Stimulated activated CD8-positive, alpha-beta memory T cell treated with anti-CD3 and anti-CD28 coated beads, Interleukin-2, amount 100 ng/mL, for 48 hours (primary cell): ENCODE measurements at regions not wholly inside any gene's neighbourhood (a gene's known extent, or its start where the extent isn't known, plus 50 kb on each side); places are given as distances from the start of the nearest gene placed in this dataset.

Experiments used
- DNase-seq, 2 donors: peaks; one replicate each; pipeline ENCODE4 v3.0.0-alpha.2; 2020; ENCODE audit warnings: low read depth in 2 of 2

DNA sequence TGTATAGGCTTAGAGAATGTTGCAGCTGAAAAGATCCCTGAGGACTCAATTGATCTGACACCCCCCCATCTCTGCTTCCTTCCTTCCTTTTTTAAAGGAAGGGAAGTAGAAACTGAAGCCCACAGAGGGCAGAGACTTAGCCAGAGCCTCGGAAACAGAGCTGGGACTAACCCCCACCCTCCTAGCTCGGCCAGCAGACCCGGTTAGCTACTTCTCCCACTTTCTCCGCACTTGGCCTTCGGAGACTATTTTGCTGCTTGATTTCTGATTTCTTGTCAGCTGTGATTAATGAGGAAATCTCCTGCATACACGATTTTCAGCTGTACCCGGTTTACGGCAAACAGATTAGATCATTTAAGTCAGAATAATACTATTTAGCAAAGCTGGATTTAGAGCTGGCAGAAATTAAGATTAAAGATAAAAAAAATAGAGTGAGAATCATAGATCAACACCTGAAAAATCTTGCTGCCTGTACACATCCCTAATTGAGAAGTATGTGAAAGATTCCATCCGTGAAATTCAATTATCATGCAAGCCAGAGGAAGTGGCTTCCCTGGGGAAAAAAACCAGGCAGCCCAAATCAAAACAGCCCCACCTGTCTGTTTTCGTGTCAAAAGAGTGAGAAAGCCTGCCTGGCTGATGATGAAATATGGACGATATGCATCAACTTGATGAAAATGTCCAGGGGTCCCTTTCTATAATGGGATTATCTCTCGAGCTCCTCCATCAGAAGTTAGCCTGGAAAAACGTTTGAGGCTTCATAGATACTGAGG is 159.5 kb upstream of the SHB start:
- no peak for DNase-seq

DNA sequence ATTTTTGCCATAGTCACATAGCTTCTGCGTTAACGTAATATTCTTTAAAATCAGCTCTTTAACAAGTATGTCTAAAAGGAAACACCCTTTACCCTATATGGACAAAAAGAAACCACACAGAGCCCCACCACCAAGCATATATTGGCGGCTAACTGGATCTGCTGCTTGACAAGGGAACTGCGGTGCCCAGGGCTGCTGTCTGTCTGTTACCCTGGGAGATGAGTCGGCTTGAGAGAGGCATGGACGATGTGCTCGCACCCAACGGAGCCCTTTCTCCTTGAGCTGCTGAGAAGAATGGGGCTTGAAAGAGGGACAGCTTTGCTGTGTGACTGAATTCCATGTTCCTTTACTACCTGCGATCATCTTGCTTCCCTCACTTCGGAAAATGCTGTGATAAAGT is 158.6 kb upstream of the SHB start:
- DNase-seq = no peak

DNA sequence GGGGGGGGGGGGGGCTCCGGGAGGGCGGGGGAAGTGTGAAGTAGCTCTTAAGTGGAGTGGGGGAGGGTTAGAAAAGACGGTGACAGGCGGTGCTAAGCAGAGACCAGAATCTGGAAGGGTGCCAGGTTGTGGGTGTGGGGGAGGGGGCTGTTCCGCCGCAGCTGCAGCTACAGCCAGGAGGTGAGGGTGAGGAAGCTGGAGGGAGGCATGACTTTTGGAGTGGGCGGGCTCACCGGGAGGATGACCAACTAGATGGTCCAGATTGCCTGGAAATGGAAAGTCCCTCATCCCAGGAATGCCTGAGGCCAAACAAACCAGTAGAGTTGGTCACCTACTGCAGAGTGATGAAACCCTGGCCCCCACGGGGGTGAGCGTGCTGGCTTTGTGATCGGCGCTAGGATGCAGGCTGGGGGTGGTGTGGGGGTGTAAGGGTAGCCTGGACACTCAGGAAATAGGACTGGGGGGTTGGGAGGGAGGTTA is 158.1 kb upstream of the SHB start:
- peak; percentile 7 to 32 for DNase-seq

DNA sequence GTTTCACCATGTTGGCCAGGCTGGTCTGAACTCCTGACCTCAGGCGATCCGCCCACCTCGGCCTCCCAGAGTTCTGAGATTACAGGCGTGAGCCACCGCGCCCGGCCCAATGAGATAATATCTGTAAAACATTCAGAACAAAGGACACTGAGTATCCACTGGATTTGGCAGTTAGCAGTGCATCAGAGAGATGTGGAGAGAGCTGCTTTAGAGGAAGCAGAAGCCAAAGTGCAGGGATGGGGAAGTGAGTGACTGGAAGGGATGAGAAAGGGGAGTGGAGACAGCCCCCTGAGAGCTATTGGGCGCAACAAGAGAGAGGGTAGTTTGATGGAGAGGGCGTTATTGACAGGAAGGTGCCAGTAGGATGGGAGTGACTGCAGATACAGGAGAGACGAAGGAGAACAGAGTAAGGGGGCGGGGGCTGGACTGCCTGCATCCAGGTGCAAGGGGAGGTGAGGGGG is 157.5 kb upstream of the SHB start:
- DNase-seq = no peak

DNA sequence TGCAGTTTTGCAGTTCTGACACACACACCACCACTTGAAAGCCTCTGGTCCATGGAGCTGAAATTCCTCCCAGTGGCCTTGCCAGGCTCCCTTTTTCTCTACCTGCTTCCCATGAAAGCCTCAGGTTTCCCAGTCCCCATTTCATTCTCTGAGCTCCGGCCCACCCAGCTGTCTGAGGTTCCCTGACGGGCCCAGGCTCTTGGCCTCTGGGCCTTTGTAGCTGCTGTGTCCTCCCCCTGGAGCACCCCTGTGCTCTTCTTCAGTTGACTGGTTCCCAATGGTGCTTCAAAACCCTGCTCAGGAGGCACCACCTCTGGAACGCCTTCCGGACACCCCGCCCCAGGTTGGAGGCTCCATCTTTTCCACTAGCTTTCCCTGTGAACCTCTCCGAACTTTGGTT is 155.9 kb upstream of the SHB start:
- no peak for DNase-seq

DNA sequence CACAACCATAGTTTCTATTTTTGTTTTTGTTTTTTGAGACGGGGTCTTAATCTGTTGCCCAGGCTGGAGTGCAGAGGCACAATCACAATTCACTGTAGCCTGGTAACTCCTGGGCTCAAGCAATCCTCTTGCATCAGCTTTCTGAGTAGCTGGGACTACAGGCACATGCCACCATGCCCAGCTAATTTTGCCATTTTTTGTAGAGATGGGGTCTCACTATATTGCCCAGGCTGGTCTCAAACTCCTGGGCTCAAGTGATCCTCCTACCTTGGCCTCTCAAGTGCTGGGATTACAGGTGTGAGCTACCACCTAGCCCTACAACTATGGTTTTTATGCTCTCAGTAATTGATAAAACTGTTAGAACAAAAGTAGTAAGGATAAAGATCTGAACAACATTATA is 147.5 kb upstream of the SHB start:
- no peak for DNase-seq

DNA sequence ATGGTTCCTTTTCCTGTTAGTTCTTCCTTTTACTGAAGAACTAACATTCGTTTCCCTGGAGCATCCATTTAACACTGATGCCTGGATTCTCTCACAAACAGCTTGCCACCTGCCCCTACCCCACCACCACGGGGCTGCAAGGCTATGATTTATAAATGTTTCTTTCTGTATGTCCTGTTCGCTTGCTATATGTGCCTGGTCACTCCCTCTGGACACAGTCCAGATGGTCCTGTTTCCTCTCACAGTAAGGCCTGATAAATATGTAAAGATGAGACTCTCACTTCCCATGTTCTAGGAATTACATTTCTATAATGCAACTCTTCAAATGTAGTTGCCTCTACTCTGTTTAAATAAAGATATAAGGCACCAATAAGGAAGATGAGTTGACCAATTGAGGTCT is 146.4 kb upstream of the SHB start:
- no peak for DNase-seq

DNA sequence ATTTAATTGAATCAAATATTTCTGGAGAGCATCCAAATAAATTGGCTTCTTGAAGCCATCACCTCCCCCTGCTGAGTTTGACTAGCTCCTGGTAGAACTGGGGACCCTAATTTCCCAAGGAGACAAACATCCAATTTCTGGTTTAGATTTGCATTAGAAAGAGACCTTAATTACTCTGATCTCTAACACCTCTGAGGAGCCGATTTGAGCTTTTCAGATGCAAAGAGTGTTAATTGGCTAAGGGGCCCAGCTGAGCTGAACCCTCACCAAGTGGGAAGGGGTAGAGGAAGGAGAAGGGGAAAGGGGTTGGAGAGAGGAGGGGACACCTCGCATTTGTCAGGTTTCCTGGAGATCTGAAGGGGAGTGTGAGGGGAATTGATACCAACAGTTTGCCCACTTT is 145.4 kb upstream of the SHB start:
- DNase-seq = no peak

DNA sequence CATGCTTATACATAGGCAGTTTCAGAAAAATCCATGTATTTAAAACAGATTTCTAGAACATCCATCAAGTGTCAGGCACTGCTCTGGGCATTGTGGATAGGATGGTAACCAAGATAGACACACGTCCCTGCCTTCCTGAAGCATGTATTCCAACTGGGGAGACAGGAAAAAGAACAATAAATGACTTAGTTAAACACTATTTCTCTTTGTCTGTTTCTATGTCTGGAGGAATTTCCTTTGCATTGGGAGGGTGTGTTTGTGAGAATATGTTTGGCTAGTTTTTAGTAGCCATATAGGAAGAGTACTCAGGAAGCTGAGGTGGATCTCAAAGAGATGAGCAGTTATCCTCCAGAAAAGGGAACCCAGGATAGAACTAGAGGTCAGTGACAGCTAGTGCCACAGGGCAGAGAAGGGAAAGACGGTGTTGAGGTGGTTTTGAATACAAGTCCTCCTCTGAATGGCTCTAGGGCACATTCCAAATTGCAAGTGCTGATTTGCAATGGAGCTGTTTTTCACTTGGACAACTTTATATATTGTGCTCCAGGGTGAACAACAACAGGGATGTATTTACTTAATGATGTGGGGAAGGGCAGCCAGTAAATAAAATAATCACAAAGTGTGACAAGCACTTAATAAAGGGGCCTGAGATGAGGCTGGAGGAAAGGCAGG is 144.7 kb upstream of the SHB start:
- DNase-seq = no peak

DNA sequence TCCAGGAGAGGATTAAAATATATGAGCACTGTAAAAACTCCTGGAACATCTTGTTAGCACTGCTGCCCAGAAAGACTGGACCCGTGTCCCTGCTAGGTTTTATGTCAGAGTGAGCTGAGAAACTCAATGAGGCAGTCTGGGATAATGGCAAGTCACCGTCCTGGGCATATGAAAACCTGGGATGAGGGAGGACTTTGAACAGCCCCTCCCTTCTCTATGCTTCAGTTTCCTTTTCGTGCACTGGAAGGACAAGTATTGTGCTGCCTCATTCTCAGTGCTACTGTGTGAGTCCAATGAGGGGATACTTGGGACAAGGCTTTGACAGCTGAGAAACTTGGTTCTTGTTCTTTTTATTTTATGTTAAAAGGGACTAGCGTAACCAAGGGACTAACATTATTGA is 143.0 kb upstream of the SHB start:
- DNase-seq = no peak

DNA sequence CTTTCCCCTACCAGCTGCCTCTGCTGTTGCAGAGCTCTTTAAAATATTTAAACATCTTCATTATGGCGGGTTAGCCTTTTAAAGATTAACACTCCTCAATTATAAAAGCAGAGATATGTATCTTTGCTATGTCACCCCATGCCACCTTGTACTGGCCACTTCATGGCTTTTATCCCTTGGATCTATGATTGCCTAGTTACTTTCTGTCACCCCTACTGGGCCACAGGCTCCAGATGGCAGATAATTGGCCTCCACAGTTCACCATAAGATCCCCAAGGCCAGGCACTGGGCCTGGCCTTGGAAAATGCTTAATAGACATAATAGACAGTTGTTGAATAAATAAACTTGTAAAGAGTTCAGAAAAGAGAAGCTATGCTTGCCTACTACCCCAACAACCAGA is 142.0 kb upstream of the SHB start:
- no peak for DNase-seq

DNA sequence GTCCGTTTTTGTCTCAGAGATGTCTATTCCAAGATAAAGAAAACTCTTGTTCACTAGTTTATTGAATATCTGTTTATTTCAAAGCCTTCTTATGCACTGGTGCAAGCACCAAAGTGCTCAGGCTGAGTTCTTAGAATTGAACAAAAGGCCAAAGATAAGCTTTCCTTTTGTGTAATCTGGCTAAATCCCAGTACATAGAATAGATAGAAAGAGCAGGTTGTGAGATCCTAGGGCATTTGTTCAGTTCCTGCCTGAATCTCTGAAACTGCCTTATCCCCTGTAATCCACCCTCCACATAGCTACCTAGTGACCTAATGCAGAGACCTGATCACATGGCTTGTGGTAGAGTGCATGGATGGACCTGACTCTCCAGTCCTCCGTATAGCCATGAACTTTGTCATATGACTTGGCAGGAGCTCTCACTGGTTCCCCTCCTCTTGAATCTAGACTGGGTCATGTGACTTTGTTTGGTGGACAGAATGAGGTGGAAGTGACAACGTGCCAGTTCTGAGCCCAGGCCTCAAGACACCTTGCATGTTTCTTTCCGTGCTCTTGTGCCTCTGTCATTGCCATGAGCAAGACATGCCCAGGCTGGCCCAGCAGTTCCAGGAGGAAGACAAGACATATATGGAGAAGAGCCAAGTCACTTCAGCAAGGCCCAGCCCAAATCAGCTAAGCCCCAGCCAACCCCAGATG is 139.3 kb upstream of the SHB start:
- no peak for DNase-seq

DNA sequence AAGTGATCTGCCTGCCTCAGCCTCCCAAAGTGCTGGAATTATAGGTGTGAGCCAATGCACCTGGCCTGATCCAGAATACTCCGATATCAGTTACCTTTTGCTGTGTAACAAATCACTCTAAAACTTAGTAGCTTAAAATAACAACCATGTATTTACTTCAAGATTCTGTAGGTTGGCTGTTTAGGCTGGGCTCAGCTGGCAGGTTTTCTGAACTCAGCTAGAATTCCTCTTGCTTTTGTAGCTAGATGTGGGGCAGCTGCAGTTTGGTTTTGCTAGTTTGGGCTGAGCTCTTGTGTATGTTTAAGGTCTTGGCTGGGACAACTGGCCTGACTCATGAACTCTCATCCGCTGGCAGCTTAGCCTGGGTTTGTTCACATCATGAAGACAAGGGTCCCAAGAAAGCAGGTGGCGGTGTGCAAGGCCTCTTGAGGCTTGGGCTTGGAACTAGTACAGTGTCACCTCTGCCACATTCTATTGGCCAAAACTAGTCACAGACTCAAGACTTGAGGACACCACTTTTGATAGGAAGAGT is 138.3 kb upstream of the SHB start:
- no peak for DNase-seq

DNA sequence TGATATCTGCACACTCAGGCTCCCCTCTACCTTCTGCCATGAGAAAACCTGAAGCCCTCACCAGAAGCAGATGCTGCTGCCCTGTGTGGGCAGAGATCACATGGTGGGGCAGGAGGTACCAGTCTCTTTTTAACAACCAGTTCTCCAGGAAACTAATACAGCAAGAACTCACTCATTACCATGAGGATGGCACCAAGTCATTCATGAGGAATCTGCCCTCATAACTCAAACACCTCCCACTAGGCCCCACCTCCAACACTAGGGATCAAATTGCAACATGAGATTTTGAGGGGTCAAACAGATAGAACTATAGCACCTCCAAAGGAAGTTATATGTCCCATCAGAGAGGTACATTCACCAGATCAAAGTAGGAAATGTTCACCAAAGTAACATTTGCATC is 136.3 kb upstream of the SHB start:
- DNase-seq = no peak

DNA sequence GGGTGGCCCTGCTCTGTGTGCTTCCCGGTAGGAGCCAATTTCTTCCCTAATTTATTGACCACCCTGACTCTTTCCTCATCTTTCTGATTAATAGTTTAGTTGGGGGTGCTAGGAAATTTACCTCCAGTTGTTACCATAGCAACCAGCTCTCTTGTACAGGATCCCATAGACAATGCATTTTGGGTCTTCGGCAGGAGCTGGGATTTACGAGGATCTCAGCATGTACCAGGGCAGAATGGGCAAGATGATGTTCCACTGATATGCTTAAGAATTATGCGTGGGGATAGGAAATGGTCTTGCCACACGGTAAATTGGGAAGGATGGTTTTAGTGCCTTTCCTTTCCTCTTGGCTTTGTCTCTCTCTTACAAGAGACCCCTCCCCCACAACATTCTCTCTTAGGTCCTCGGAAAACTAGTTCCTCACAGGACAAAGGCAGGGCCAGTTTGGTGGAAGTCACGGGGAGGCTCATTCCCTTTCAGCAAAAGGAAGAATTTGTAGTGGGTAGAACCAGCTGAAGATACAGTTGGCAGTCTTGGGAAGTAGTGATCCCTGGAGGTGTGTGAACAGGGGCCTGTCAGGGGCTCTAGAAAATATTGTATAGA is 133.4 kb upstream of the SHB start:
- DNase-seq = no peak

DNA sequence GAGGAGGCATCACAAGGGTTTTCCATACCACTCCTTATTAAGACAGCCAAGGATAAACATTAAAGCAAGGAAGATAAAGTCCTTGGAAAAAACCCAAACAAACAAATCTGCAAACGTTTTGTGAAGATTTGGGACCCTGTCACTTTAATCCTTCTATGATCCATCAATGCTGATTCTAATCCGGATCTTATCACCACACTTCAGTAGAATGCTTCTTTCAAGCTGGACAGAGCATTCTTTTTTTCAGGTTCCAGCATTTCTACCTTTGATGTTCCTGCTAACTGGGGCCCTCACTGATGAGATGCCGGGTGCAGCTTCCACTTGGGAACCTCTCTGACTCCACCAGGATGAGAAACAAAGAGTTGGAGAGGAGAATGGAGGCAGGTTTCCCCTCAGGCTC is 132.8 kb upstream of the SHB start:
- no peak for DNase-seq

DNA sequence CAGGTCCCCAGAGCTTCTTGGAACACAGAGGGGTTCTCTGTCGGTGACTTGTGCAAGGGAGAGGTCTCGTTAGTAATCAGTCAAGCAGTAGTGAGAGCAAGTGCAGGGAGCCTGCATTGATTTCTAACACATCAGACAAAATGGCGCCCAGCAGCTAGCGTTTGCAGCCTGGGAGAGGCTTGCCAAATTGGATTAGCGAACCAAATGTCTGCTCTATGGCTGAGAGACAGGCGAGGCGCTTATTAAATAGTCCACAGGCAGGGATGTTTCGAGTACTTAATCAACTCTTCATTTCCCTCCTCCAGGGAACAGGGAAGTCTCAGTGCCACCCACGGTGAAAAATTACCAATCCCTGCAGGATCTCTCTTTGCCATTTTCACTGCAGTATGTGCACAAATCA is 131.4 kb upstream of the SHB start:
- DNase-seq = no peak

DNA sequence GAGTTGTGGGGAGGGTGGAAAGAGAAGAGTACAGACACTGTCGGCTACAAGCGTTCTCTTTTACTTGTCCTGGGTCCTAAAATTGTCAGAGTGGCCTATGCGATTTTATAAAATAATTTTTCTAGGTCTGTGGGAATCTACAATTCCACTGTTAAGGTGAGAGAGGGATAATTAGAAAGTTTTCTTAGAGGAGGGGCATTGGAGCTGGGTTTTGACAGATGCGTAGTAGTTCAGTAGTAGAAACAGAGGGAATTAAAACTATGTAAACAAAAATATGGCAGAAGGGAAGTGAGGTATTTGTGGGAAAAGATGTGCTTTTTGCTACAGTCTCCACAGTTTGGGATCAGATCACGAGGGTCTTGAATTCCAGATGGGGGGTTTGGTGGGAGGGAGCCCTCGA is 129.1 kb upstream of the SHB start:
- DNase-seq = no peak

DNA sequence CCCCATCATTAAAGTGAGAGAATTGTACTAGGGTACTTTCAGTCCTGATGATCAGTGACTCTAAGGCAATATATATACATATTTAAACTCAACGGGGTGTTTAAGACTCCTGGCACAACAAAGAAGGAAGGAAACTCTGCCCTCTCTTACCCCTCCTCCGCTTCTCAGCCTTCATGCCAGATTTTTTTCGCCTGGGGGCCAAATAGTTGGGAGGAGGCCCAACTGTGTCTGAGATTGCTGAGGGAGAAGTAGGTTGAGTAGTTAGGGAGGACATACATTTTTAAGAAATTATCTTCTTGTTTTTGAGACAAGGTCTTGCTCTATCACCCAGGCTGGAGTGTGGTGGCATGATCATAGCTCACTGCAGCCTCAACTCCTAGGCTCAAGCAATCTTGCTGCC is 127.7 kb upstream of the SHB start:
- no peak for DNase-seq

DNA sequence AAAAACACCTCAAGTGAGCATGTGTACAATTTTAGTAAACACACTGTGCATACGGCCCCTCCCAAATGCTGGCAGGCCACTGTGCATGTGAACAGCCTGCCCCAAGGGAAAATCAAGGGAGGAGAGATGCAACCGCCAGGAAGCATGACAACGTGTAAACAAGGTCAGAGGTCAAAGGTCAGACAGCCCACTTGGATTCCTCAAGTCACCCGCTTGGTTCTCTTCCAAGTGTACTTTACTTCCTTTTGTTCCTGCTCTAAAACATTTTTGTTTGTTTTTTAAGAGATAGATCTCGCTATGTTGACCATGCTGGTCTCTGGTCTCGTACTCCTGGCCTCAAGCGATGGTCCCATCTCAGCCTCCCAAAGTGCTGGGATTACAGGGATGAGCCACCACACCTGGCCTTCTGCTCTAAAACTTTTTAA is 126.7 kb upstream of the SHB start:
- no peak for DNase-seq

DNA sequence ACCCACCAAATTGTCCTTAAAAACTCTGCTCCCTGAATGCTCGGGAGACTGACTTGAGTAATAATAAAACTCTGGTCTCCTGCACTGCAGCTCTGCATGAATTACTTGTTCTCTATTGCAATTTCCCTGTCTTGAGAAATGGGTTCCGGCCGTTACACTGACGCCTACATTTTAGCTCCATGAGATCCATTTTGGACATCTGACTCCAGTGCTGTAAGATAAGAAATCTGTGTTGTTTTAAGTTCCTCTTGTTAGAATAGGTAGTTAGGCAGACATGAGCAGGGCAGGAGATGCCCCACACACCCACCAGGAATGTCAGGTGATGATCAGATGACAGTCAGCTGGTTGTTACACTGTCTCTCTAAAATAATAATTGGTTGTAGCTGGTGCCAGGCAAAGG is 125.8 kb upstream of the SHB start:
- DNase-seq = no peak

DNA sequence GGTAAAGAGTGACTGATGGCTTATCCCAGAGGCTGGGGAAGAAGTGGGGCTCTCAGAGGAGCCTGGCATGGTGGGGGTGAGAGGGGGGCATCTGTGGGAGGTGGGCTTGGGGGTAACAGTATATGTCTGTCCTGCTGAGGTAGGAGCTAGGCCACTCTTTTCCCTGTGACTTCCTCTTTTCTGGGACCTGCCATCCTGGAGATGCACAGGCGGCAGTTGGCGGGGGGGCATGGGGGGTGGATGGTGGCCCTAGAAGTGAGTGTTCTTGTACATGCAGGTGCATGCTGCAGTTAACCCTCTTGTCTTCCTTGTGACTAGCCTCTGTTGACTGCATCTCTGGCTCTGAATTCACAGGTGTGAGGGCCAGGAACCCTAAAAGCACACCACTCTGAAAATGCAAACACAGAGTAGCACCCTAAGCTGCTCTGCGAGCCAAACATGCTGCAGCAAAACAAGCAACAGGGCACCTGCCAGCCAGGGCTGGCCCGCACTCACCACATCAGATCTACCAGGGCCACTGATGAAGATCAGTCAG is 123.8 kb upstream of the SHB start:
- no peak for DNase-seq
